ENCODE measurements at regions not wholly inside any gene's neighbourhood (a gene's known extent, or its start where the extent isn't known, plus 50 kb on each side); places are given as distances from the start of the nearest gene placed in this dataset.

DNA sequence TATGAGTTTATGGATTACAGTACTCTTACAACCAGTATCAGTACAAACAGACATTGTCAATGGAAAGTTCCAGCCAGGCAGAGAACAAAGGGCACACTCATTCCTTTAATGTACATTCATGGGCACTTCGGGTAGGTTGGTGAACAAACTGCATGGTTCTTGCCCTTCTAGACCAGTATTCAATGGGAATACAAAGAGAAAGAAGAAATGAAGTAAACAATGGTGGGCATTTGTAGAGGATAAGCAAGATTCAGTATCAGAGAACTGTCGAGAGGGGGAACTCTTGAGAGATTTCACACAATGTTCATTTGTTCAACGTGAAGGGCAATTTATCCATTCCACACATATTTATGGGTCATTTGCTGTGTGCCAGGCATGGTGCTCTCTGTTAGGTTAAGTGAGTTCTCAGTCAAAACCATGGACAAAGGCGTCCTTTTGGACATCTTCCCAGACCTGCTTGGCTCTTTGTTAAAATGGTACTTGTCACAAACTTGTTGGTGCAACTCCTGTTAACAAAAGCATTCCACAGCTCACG lies 714.8 kb downstream of the DHX35 start:
- no peaks in the 10 kb centered on the region for H3K4me1 ChIP-seq (ENCODE audit: control insufficient read depth, insufficient read depth, low read length)
- no peaks in the 10 kb centered on the region for H3K36me3 ChIP-seq (ENCODE audit: control insufficient read depth, insufficient read depth, low read length)
- DNase-seq, result no peak
- 67% methylated on average over 1 of the region's 5 CpGs for WGBS (ENCODE audit: insufficient coverage)
- H3K9me3 ChIP-seq (replicated peaks; ENCODE audit: control insufficient read depth, low read depth, low read length), result no peaks in the 10 kb centered on the region
- no peak overlapping the region for H3K27ac ChIP-seq (ENCODE audit: low read length)
- H3K27me3 ChIP-seq (ENCODE audit: control insufficient read depth, insufficient read depth, low read length), result no peaks in the 10 kb centered on the region
- H3K4me3 ChIP-seq (ENCODE audit: low read length), result no peak overlapping the region

DNA sequence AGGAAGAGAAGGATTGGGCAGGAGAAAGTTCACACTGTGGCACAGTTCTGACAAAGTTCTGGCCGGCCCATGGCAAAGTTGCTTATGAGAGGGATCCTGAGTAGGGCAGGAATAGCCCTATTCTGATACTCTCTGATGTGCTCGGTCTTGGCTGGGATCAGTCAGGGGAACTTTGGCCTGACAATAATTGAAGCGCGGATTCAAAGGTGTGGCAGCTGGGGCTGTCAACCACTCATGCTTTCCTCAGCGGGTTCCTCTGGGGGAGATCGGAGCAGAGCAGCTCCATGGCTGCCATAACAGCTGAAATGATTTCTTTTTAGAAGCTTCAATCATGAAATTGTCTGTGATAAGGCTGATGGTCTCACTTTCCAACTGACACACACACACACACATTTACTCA lies 714.1 kb downstream of the DHX35 start:
- no peaks in the 10 kb centered on the region for H3K4me1 ChIP-seq (ENCODE audit: control insufficient read depth, insufficient read depth, low read length)
- H3K27me3 ChIP-seq (ENCODE audit: control insufficient read depth, insufficient read depth, low read length), result no peaks in the 10 kb centered on the region
- H3K9me3 ChIP-seq (replicated peaks; ENCODE audit: control insufficient read depth, low read depth, low read length), result no peaks in the 10 kb centered on the region
- no peak overlapping the region for H3K27ac ChIP-seq (ENCODE audit: low read length)
- no peak for DNase-seq
- H3K36me3 ChIP-seq (ENCODE audit: control insufficient read depth, insufficient read depth, low read length), result no peaks in the 10 kb centered on the region
- no peak overlapping the region for H3K4me3 ChIP-seq (ENCODE audit: low read length)
- WGBS (ENCODE audit: insufficient coverage), result 92% methylated on average over 6 of the region's 6 CpGs

DNA sequence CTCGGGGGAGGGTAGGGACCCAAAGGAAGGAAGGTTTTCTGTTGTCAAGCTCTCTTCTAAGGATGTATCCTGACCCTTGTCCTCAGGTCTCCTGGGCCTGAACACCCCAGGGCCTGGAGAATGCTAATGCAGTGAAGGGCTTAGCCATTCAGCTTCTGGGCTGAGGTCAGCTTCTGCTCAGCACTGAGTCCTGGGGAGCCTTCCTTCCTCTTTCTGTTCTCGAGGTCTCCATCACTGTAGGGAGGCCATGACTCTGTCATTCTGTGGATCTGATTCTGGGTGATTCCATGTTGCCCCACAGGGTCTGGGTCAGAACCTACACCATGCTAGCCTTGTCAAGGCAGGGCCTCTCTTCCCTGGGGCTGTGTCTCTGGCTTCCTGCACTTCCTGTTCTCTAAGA lies 712.7 kb downstream of the DHX35 start:
- H3K27ac ChIP-seq (ENCODE audit: low read length), result no peak overlapping the region
- WGBS (ENCODE audit: insufficient coverage), result 23% methylated on average over 2 of the region's 2 CpGs
- no peaks in the 10 kb centered on the region for H3K27me3 ChIP-seq (ENCODE audit: control insufficient read depth, insufficient read depth, low read length)
- no peaks in the 10 kb centered on the region for H3K4me1 ChIP-seq (ENCODE audit: control insufficient read depth, insufficient read depth, low read length)
- DNase-seq, result no peak
- H3K36me3 ChIP-seq (ENCODE audit: control insufficient read depth, insufficient read depth, low read length), result no peaks in the 10 kb centered on the region
- H3K4me3 ChIP-seq (ENCODE audit: low read length), result no peak overlapping the region
- no peaks in the 10 kb centered on the region for H3K9me3 ChIP-seq (replicated peaks; ENCODE audit: control insufficient read depth, low read depth, low read length)

- no peaks in the 10 kb centered on the region for H3K4me1 ChIP-seq (ENCODE audit: control insufficient read depth, insufficient read depth, low read length)
- DNase-seq, result no peak
- no peaks in the 10 kb centered on the region for H3K9me3 ChIP-seq (replicated peaks; ENCODE audit: control insufficient read depth, low read depth, low read length)
- 40% methylated on average over 1 of the region's 2 CpGs for WGBS (ENCODE audit: insufficient coverage)
- H3K27me3 ChIP-seq (ENCODE audit: control insufficient read depth, insufficient read depth, low read length), result no peaks in the 10 kb centered on the region
- H3K36me3 ChIP-seq (ENCODE audit: control insufficient read depth, insufficient read depth, low read length), result no peaks in the 10 kb centered on the region
- no peak overlapping the region for H3K27ac ChIP-seq (ENCODE audit: low read length)
- H3K4me3 ChIP-seq (ENCODE audit: low read length), result no peak overlapping the region
These were observed 708.8 kb downstream of the DHX35 start for GRCh38 chr20:39670988-39671387.

- Histone ChIP-seq H3K36me3 (ENCODE audit: control insufficient read depth, insufficient read depth, low read length) (no peaks in the 10 kb centered on the region), H3K4me3 (ENCODE audit: low read length) (no peak overlapping the region), H3K9me3 (replicated peaks; ENCODE audit: control insufficient read depth, low read depth, low read length) (no peaks in the 10 kb centered on the region), H3K4me1 (ENCODE audit: control insufficient read depth, insufficient read depth, low read length) (no peaks in the 10 kb centered on the region), H3K27me3 (ENCODE audit: control insufficient read depth, insufficient read depth, low read length) (no peaks in the 10 kb centered on the region), H3K27ac (ENCODE audit: low read length) (no peak overlapping the region)
- no peak for DNase-seq
- 33% methylated on average over 1 of the region's 2 CpGs for WGBS (ENCODE audit: insufficient coverage)
These were observed 707.5 kb downstream of the DHX35 start for GRCh38 chr20:39669659-39670058.

DNA sequence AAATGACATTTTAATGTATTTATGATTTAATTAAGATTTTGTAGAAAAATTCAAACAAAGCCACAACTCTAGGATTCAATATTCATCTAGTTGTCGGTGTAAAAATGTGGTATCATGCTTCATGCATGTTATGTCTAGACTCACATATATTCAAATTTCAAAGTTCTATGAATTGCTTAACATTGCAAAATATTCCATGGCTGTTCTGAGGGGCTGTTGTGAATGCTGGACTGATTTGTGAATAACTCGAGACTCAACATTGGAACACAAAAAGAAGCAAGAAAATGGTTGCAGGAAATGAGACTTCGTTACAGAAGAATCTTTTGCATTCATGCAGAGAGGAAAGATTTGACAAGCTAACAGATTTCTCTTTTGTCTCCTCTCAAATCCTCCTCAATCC lies 705.9 kb downstream of the DHX35 start:
- no peak overlapping the region for H3K27ac ChIP-seq (ENCODE audit: low read length)
- 49% methylated on average over 2 of the region's 3 CpGs for WGBS (ENCODE audit: insufficient coverage)

DNA sequence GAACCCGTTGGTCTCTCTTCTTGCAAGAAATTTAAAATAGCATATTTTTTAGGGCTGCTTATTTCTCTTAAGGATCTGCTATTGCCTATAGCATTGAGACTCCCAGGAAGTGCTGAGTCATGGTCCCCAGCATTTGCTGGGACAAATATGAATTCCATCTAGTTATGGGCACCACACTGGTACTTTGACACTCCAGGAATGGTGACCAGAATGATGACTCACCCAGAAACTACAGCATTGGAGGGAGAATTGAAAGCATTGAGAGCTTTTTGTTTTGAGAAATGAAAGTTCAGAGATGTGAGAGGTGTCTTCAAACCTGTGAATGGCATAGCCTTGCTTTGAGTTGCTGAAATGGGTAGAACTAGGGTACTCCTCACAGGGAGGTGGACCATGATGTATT lies 699.7 kb downstream of the DHX35 start:
- Histone ChIP-seq H3K27ac (ENCODE audit: low read length) (no peak overlapping the region), H3K36me3 (ENCODE audit: control insufficient read depth, insufficient read depth, low read length) (no peaks in the 10 kb centered on the region), H3K27me3 (ENCODE audit: control insufficient read depth, insufficient read depth, low read length) (no peaks in the 10 kb centered on the region), H3K9me3 (replicated peaks; ENCODE audit: control insufficient read depth, low read depth, low read length) (no peaks in the 10 kb centered on the region), H3K4me3 (ENCODE audit: low read length) (no peak overlapping the region), H3K4me1 (ENCODE audit: control insufficient read depth, insufficient read depth, low read length) (no peaks in the 10 kb centered on the region)
- DNase-seq, result no peak
- no CpG with 5 or more reads among the region's 1 CpG for WGBS (ENCODE audit: insufficient coverage)

More for the DNA sequence above, 705.9 kb downstream of the DHX35 start:
- DNase-seq, result no peak
- Histone ChIP-seq H3K4me3 (ENCODE audit: low read length) (no peak overlapping the region), H3K36me3 (ENCODE audit: control insufficient read depth, insufficient read depth, low read length) (no peaks in the 10 kb centered on the region), H3K9me3 (replicated peaks; ENCODE audit: control insufficient read depth, low read depth, low read length) (no peaks in the 10 kb centered on the region), H3K27me3 (ENCODE audit: control insufficient read depth, insufficient read depth, low read length) (no peaks in the 10 kb centered on the region), H3K4me1 (ENCODE audit: control insufficient read depth, insufficient read depth, low read length) (no peaks in the 10 kb centered on the region)

DNA sequence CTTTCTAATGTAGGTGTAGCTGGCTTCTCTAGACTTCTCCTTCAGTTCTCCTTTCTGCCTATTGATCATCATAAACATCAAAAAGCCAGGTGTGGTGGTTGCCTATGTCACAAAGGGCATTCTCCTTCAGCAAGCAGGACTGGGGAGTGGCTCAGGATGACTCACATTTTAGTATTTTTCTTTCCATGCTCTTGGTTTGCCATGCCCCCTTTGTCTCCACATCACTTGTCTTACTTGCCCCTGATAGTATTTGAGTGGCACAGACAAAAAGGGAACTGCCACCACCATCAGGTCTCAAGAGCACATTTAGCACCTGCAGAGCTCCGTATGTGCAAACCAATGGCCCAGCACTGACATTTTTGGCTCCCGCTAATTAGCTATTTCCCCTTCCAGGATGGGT lies 698.8 kb downstream of the DHX35 start:
- DNase-seq, result no peak
- Histone ChIP-seq H3K36me3 (ENCODE audit: control insufficient read depth, insufficient read depth, low read length) (no peaks in the 10 kb centered on the region), H3K27me3 (ENCODE audit: control insufficient read depth, insufficient read depth, low read length) (no peaks in the 10 kb centered on the region), H3K4me1 (ENCODE audit: control insufficient read depth, insufficient read depth, low read length) (no peaks in the 10 kb centered on the region), H3K4me3 (ENCODE audit: low read length) (no peak overlapping the region), H3K27ac (ENCODE audit: low read length) (no peak overlapping the region), H3K9me3 (replicated peaks; ENCODE audit: control insufficient read depth, low read depth, low read length) (no peaks in the 10 kb centered on the region)
- WGBS (ENCODE audit: insufficient coverage), result 82% methylated on average over 2 of the region's 2 CpGs

DNA sequence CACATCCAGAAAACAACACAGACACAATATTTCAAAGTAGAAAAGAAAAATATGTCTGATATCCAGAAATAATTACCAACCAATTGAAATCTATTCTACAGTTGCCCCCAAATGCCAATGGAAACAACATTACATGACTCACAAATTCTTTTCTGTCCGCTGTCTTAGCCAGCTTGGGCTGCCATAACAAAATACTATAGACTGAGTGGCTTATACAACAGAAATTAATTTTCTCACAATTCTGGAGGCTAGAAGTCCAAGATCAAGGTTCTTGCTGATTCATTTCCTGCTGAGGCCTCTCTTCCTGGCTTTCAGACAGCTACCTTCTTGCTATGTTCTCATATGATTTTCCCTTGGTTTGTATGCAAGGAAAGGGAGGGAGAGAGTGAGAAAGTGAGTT lies 698.1 kb downstream of the DHX35 start:
- WGBS (ENCODE audit: insufficient coverage), result 89% methylated on average over 1 of the region's 1 CpG
- Histone ChIP-seq H3K4me1 (ENCODE audit: control insufficient read depth, insufficient read depth, low read length) (no peaks in the 10 kb centered on the region), H3K27ac (ENCODE audit: low read length) (no peak overlapping the region), H3K4me3 (ENCODE audit: low read length) (no peak overlapping the region), H3K36me3 (ENCODE audit: control insufficient read depth, insufficient read depth, low read length) (no peaks in the 10 kb centered on the region), H3K9me3 (replicated peaks; ENCODE audit: control insufficient read depth, low read depth, low read length) (no peaks in the 10 kb centered on the region), H3K27me3 (ENCODE audit: control insufficient read depth, insufficient read depth, low read length) (no peaks in the 10 kb centered on the region)
- DNase-seq, result no peak

- Histone ChIP-seq H3K27ac (ENCODE audit: low read length) (no peak overlapping the region), H3K4me1 (ENCODE audit: control insufficient read depth, insufficient read depth, low read length) (no peaks in the 10 kb centered on the region), H3K9me3 (replicated peaks; ENCODE audit: control insufficient read depth, low read depth, low read length) (no peaks in the 10 kb centered on the region), H3K4me3 (ENCODE audit: low read length) (no peak overlapping the region), H3K27me3 (ENCODE audit: control insufficient read depth, insufficient read depth, low read length) (no peaks in the 10 kb centered on the region), H3K36me3 (ENCODE audit: control insufficient read depth, insufficient read depth, low read length) (no peaks in the 10 kb centered on the region)
- 76% methylated on average over 3 of the region's 9 CpGs for WGBS (ENCODE audit: insufficient coverage)
- no peak for DNase-seq
These were observed 696.7 kb downstream of the DHX35 start for GRCh38 chr20:39658662-39659409.

DNA sequence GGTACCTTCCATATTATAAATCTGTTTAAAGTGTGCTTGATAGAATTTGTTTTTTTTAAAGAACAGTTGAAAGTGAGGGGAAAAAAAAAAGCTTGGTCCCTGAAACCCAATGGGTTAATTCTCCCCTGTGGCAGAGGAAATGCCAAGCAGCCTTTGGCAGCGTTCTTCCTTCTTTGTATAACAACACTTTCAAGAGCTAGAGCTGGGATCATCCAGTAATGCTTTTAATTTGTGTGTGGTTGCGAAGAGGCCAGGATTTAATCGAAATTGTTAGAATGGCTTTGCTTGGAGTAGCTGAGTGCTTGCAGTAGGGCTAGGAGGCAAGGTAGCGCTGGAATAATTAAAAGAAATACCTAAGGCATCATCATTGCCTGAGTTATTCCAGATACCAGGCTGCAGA lies 692.0 kb downstream of the DHX35 start:
- Histone ChIP-seq H3K27ac (ENCODE audit: low read length) (no peak overlapping the region), H3K9me3 (replicated peaks; ENCODE audit: control insufficient read depth, low read depth, low read length) (no peaks in the 10 kb centered on the region)
- 50% methylated on average over 2 of the region's 4 CpGs for WGBS (ENCODE audit: insufficient coverage)

More for the DNA sequence above, 692.0 kb downstream of the DHX35 start:
- Histone ChIP-seq H3K36me3 (ENCODE audit: control insufficient read depth, insufficient read depth, low read length) (no peaks in the 10 kb centered on the region), H3K27me3 (ENCODE audit: control insufficient read depth, insufficient read depth, low read length) (no peaks in the 10 kb centered on the region), H3K4me3 (ENCODE audit: low read length) (no peak overlapping the region), H3K4me1 (ENCODE audit: control insufficient read depth, insufficient read depth, low read length) (no peaks in the 10 kb centered on the region)
- no peak for DNase-seq
